ENCODE measurements at regions not wholly inside any gene's neighbourhood (a gene's known extent, or its start where the extent isn't known, plus 50 kb on each side); places are given as distances from the start of the nearest gene placed in this dataset.
"Not testable (repeated sequence)": the region's sequence is repeated elsewhere in the genome, so short reads cannot be mapped to it uniquely, and the experiment has no call there.

- POLR2A ChIA-PET = no interaction called here
- DNase-seq (ENCODE audit: low read depth, low spot score) = peak; percentile 29
- CTCF ChIA-PET = no interaction called here
- no peak overlapping the region for H3K4me3 ChIP-seq (ENCODE audit: low read depth, low read length)
- no peak for TF ChIP-seq CTCF (IDR thresholded peaks at IDR 0.05; ENCODE audit: insufficient read depth, low read length, missing control alignments)
These were observed 61.8 kb downstream of the SDR9C7 start for GRCh38 chr12:56872366-56872765.

- POLR2A ChIA-PET = no interaction called here
- no peak for DNase-seq (ENCODE audit: low read depth, low spot score)
- H3K4me3 ChIP-seq (ENCODE audit: low read depth, low read length) = no peak overlapping the region
- TF ChIP-seq CTCF (IDR thresholded peaks at IDR 0.05; ENCODE audit: insufficient read depth, low read length, missing control alignments) = no peak
- CTCF ChIA-PET = no interaction called here
These were observed 67.0 kb downstream of the SDR9C7 start for GRCh38 chr12:56867216-56867615.

- POLR2A ChIA-PET = no interaction called here
- TF ChIP-seq CTCF (IDR thresholded peaks at IDR 0.05; ENCODE audit: insufficient read depth, low read length, missing control alignments) = no peak
- H3K4me3 ChIP-seq (ENCODE audit: low read depth, low read length) = no peak overlapping the region
- CTCF ChIA-PET = no interaction called here
- no peak for DNase-seq (ENCODE audit: low read depth, low spot score)
These were observed 67.7 kb downstream of the SDR9C7 start for GRCh38 chr12:56866493-56866892.

GRCh38 chr12:56864318-56864717 is 69.9 kb downstream of the SDR9C7 start:
- no peak overlapping the region for H3K4me3 ChIP-seq (ENCODE audit: low read depth, low read length)
- ChIA-PET CTCF (no interaction called here), POLR2A (no interaction called here)
- DNase-seq (ENCODE audit: low read depth, low spot score) = no peak
- no peak for TF ChIP-seq CTCF (IDR thresholded peaks at IDR 0.05; ENCODE audit: insufficient read depth, low read length, missing control alignments)

- POLR2A ChIA-PET = no interaction called here
- no peak overlapping the region for H3K4me3 ChIP-seq (ENCODE audit: low read depth, low read length)
- no peak for TF ChIP-seq CTCF (IDR thresholded peaks at IDR 0.05; ENCODE audit: insufficient read depth, low read length, missing control alignments)
- CTCF ChIA-PET = no interaction called here
- DNase-seq (ENCODE audit: low read depth, low spot score) = no peak
These were observed 70.4 kb downstream of the SDR9C7 start for GRCh38 chr12:56863789-56864188.

- CTCF ChIA-PET = no interaction called here
- POLR2A ChIA-PET = no interaction called here
- H3K4me3 ChIP-seq (ENCODE audit: low read depth, low read length) = no peak overlapping the region
- TF ChIP-seq CTCF (IDR thresholded peaks at IDR 0.05; ENCODE audit: insufficient read depth, low read length, missing control alignments) = no peak
- DNase-seq (ENCODE audit: low read depth, low spot score) = no peak
These were observed 71.9 kb downstream of the SDR9C7 start for GRCh38 chr12:56862264-56862663.

GRCh38 chr12:56853392-56853978 is 80.7 kb downstream of the SDR9C7 start:
- CTCF ChIA-PET; POLR2A ChIA-PET; DNase-seq (ENCODE audit: low read depth, low spot score); H3K4me3 ChIP-seq (ENCODE audit: low read depth, low read length): not testable (repeated sequence)
